Ovary (tissue), 3 donors: ENCODE measurements at regions not wholly inside any gene's neighbourhood (a gene's known extent, or its start where the extent isn't known, plus 50 kb on each side); places are given as distances from the start of the nearest gene placed in this dataset.

ENCODE experiments used
- POLR2A ChIP-seq: fragments of 450-650 bp; IDR thresholded peaks from one replicate; pipeline ENCODE4 v1.6.1; 2017; ENCODE audit warnings: antibody characterized with exemption, mild to moderate bottlenecking, moderate library complexity
- TF ChIP-seq, protein P1 (sequence below), 3 donors: fragments of 450-650 bp in 2 of 3; fragments of 200-600 bp in 1 of 3; IDR thresholded peaks; one replicate each; pipeline versions ENCODE4 v1.5.1 to v1.8.0; 2016 to 2022; ENCODE audit warnings: antibody characterized with exemption in 3 of 3, mild to moderate bottlenecking in 1 of 3
- donor health status: DM: no; HTN: no; CAD: no.

DNA sequence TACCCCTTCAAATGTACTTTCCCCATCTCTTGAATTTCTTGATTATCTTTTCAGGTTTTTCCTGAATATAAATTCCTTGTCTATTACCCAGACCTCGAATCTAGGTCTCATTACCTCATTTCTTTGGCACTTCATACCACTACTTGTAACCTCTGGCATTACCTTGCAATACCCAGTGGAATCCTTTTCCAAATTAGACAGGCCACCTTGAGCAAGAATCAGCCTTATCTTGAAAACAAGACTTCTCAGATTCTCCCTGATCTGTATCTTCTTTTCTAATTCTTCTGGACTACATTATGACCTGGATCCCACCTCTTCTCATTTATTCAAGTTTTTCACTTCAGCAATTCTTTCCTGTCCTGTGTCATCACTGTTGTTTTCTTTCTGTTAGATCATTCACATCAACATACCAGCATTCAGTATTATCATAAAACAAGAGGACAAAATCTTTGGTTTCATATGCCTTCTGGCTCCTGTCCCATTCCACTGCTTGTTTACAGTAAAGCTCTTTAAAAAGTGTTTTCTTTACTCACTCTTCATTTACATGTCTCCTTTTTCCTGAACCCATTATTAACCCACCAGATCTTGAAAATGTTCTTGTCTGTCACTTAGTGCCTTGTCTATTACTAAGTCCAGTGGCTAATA lies 275.6 kb upstream of the HS3ST1 start:
- TF ChIP-seq, protein P1, sequence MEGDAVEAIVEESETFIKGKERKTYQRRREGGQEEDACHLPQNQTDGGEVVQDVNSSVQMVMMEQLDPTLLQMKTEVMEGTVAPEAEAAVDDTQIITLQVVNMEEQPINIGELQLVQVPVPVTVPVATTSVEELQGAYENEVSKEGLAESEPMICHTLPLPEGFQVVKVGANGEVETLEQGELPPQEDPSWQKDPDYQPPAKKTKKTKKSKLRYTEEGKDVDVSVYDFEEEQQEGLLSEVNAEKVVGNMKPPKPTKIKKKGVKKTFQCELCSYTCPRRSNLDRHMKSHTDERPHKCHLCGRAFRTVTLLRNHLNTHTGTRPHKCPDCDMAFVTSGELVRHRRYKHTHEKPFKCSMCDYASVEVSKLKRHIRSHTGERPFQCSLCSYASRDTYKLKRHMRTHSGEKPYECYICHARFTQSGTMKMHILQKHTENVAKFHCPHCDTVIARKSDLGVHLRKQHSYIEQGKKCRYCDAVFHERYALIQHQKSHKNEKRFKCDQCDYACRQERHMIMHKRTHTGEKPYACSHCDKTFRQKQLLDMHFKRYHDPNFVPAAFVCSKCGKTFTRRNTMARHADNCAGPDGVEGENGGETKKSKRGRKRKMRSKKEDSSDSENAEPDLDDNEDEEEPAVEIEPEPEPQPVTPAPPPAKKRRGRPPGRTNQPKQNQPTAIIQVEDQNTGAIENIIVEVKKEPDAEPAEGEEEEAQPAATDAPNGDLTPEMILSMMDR (IDR thresholded peaks at IDR 0.05) = no peak
- TF ChIP-seq POLR2A = no peak
